GM18508 (cell line): ENCODE measurements at regions not wholly inside any gene's neighbourhood (a gene's known extent, or its start where the extent isn't known, plus 50 kb on each side); places are given as distances from the start of the nearest gene placed in this dataset.

Experiments
- ATAC-seq: cut with Tn5 transposase; IDR thresholded peaks from one replicate; pipeline ENCODE4 v1.9.1; 2021; ENCODE audit warnings: moderate number of reproducible peaks; ENCODE audit not compliant: insufficient read depth, unreplicated experiment

DNA sequence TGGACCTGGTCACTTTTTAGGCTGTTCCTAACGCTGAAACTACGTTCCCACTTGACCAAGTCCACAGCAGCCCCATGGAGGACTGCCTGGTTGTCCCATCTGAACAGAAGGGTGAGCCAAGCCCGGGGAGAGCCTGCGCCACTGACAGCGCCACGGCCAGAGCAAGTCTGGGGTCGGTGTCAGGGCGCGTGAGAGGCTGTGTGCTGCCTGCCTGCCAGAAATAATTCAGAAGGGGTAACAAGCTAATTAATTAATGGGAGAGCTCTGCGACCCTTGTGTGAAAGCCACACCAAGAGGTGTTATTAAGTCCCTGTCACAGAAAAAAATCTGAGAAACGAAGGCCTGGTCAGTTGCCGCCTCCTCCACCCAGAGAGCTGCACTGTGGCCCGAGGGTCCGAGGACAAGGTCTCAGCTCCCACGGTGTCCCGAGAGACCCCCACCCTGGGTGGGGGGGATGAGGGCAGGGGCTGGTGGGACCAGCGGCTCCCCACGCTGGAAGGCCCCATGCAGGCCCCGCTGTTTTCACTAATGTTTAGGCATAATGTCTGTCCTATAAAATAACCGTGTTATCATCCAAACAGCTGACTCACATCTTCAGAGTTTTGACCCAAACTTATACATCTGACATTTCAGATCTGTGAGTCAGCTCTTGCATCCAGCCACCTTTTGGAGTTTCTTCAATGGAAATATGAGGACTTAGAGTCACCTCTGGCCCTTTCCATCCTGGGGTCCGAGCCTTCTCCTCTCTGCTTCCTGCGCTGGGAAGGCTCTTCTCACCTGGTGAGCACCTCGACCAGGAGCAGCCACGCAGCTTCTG lies 58.5 kb downstream of the DLL1 start:
- no peak for ATAC-seq

DNA sequence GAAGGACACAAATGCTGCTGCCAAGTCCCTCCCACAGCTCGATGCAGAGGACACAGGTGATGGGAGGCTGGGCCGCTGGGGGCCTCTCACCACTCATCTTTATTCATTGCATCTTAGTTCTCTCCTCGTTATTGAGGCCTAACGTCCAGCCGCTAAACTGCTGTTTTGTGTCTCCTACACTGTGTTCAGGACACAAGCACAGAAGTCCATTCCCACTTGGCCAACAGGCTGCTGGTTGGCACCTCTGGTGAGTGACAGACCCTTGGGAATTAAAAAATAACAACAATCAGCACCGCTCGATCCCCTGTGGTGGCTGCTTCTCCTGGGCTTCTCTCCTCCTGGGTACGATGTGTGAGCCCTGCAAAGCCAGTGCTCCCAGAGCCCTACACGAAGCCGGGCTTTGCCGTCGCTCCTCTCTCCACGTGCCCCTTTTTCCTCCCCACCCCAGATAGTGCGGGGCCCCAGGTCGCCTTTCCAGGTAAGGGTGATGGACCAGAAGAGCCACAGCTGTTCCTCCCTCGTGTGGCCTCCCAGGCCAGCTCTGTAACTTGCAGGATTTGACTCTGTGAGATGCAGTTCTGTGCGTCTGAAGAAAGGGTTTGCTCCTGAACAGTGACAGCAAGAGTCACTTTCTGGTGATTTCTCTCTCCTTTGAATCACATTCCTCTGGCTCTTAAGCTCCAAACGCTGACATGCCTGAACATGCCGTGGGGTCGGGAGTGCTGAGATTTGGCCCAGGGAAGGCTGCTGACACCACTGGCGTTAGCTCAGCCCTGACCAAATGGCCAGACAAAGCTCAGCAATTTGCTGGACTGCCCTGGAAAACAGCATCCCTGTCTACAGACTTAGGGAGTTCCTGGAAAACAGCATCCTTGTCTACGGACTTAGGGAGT lies 59.3 kb downstream of the DLL1 start:
- no peak for ATAC-seq

DNA sequence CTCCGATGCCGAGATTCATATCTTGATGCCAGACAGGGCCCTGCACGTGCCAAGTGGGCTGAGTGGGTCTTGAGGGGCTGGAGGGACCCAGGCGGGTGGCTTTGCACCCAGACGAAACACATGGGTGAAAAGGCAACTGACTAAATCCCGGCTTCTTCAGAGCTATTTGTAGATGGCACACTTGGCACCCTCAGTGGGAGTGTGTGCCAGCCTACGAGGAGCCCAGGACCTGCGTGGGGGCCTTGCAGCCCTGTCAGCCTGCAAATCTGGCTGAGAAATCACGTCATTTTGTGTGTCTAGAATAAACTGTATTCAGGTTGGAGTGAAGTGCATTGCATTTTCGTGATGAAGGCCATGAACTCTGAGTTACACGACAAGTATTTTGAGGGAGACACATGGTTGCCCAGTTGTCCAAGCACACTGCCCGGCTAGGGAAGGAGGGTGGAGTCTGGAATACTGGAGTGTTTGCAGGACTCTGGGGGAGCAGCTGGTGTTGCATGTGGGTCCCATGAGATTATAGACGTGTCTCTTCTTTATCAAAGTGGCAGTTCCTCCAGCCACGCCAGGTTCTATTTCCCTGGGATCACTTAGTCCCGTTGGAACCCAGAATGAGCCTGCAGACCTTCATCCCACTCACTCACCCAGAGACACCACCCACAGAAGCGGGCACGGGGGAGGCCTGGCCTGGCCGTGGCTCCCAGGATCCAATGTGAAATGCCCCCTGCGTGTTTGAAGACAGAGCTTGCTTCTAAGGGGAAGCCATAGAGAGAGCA lies 60.2 kb downstream of the DLL1 start:
- ATAC-seq: no peak

- ATAC-seq: no peak
These were observed 60.9 kb downstream of the DLL1 start for GRCh38 chr6:170229851-170230519.

DNA sequence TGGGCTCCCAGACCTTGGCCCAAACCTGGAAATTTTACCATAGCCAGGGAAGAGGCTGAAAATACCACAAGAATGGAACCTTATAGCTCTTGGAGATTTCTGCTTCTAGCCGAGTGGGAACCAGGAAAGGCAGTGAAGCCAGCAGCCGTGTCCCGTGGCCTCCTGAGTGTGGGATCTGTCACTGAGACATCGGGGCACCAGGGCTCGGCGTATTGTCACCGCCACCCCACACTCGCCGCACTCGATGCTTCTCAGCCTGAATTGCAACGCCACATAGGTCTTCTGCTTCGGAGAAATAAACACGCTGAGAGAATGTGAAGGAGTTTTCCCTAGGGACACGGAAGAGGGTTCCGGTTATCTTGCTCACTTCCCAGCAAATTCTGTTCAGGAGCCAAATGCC lies 61.5 kb downstream of the DLL1 start:
- ATAC-seq: no peak

- no peak for ATAC-seq
These were observed 62.0 kb downstream of the DLL1 start for GRCh38 chr6:170228946-170229310.

DNA sequence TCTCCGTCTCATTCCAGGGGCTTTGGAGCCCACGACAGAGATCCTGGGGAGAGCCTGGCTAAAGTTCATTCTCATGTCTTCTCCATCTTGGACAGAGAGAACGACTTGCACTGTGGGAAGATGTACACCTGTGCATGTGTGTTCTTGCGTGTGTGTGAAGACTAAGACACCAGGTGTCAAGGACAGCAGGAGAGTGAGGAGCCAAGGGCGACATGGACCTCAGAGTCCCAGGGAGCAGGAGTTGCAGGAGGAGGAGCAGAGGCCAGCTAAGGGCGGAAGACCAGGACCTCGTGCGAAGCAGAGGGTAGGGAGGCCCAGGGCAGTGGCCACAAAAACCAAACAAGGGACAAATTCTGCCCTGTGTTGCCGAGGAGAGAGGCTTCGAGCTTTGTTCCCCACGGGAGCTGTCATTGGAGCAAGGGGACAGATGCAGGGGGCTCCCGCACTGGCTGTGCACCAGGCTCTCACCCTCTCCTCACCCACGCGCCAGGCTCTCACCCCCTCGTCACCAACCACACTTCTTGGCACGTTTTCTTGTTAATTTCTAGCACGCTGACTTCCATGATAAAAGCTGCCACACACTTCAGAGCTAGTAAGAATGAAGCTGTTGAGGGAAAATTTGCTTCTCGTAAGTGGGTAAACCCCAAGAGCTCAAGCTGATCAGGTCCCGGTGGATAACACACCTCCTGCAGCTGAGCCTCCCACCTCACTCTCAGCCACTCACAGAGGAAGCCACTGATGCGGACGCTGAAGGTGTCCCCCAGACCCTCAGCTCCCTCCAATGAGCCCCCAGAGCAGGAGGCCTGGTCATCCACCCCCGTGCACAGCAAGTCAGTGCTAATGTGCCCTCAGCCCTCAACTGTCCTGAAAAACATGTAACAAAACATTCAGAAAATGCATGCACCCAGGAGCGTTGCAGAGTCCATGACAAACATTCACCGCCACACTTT lies 62.6 kb downstream of the DLL1 start:
- no peak for ATAC-seq

DNA sequence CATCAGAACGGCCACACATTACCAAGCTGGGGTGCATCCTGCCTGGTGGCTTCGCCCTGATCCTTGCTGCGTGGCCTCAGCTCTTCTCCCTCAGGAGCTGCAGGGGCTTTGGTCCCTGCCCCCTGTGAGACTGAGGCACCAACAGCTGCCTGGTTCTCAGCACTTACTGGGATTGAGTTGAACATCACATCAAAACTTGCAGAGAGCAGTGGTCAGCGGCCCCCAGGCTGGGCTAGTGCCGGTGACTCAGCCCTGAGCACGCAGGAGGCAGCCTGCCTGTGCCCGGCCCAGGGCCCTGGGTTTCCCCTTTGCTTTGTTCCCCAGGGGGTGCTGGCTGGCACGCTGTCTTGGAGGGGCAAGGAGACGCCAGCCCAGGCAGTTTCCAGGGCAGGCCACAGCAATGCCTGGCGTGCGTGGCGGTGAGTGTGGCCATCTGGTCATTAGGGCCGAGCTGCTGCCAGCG lies 63.3 kb downstream of the DLL1 start:
- no peak for ATAC-seq

DNA sequence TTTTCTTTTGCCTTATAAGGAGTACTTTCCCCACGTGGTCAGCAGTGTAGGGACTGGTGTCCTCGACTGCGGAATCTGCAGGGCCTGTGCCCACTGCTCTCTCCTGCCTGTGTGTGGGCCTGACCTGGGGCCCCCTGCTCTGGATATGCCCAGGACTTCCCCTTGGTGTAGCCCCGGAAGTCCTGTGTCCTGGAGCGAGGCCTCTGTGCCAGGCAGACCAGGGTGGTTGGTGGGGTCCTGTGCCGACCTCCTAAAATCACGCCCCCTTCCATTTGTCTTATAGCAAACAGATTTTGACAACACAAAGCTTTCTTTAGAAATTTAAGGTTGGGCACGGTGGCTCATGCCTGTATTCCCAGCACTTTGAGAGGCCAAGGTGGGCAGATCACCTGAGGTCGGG lies 64.2 kb downstream of the DLL1 start:
- no peak for ATAC-seq

DNA sequence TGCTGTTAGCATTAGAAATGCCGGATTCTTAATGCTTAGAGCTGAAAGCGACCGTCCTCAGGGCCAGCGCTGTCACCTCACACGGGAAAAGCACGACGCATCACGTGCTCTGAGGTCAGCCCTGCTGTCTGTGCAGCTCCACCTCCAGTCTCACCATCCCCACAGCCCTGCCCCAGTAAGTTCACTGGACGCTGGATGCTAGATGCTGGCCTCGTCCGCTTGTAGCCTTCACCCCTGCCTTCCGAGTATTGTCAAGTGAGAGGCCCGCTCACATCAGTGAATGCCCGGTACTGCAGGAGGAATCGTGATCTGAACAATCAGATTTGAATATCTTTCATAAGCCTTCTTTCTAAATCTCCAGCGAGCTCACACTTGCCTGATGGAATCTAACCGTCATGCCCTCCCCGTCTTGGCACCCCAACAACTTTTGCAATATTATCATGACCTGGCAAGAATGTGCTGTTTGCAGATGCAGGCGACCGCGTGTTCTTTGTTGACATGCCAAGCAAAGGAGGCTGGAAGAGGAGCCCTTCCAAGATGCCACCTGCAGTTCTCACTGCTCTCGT lies 64.9 kb downstream of the DLL1 start:
- no peak for ATAC-seq

DNA sequence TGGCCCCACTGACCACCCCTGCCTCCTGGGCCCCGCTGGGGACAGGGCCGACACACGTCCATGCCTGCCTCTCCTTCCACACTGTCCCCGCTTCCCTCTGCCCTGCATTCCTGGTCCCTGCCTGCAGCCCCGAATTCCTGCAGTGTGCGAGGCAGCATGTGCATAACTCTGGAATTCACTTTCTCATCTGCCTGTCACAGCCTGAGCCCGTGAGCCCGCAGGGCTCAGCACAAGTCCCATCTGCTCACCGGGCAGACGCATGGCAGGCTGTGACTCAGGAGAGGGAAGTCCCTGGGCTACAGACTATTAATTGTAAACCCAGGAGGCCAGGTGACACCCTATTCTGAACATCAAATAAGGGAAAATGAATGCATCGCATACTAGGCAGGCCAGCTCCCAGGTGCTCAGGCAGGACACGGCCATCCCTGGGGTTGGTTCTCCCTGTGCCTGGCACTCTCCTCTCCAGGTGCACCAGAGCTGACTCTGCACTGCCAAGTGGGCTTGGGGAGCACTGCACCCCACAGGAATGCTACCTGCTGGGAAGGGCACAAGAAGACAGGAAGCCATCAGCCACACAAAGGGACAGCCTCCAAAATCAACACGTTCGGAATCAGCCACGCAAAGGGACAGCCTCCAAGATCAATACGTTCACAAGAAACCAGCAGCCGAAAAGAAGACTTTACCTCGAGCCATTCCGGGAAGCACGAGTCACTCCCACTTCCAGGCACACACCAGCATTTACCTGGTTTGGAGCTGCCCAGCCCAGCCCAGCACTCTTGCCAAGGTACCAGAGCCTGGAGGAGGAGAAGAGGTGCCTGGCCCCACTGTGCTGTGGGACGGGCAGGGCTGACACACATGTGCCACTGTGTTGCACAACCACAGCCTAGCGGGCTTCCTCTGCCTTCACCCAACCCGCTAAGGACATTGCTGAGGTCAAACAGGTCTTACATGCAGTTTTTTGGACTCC lies 65.9 kb downstream of the DLL1 start:
- ATAC-seq: no peak

GRCh38 chr6:170223718-170224693 lies 66.9 kb downstream of the DLL1 start:
- ATAC-seq: no peak

DNA sequence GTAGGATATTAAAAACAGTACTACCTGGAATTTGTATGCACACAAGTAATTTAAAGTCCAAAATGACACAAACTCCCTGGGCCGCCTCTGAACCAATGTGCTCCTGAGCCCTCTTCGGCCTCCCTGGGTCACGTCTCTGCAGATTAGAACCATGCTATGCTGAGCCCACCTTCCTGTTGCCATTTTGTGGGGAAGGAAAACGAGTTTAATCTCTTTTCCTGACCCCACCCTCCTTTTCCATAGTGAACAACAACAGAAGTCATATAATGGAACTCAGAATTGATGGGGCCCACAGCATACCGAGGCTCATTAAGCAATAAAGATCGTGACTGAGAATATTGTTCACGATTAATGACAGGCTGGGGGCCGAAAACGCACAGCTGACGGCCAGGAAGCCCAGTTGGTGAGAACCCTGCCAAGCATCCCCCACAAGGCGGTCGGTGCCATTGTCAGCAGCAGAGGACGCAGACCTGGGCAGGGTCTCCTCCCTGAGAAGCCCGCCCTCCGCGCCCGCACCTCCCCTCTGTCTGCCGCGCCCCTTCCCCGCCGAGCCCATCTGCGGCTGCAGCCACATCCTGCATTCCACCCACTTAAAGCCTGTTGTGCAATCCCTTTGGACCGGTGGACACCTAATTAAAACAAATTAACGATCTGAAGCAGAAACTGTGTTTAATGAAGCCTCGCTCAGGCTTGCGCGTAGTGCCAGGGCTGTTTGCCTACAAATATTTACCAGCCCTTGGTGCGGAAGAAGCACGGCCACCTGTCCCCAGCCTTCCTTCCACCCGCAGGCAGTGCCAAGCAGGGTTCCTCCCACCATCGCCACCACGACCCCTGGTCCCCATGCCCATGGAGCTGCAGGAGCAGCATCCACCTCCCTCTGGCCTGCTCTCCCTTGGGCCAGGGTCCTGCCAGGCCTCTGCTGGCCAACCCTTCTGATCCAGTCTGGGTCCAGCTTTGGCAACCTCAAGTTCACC lies 68.1 kb downstream of the DLL1 start:
- no peak for ATAC-seq

GRCh38 chr6:170221753-170222400 lies 69.0 kb downstream of the DLL1 start:
- no peak for ATAC-seq
